SHP77 (cell line): ENCODE measurements at regions not wholly inside any gene's neighbourhood (a gene's known extent, or its start where the extent isn't known, plus 50 kb on each side); places are given as distances from the start of the nearest gene placed in this dataset.

Experiments used
- DNase-seq, 2 experiments: peaks; one replicate each; lab custom pipeline; 2025; lab: John Stamatoyannopoulos, UW

DNA sequence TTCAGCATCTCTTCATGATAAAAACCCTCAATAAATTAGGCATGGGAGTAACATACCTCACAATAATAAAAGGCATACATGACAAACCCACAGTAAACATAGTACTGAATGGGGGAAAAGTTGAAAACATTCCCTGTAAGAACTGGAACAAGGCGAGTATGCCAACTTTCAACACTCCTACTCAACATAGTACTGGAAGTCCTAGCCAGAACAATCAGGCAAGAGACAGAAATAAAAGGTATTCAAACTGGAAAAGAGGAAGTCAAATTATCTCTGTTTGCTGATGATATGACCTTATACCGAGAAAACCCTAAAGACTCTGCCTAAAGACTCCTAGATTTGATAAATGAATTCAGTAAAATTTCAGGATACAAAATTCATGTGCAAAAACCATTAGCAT, 167.6 kb downstream of the TMEM38B start:
- no peak for DNase-seq

DNA sequence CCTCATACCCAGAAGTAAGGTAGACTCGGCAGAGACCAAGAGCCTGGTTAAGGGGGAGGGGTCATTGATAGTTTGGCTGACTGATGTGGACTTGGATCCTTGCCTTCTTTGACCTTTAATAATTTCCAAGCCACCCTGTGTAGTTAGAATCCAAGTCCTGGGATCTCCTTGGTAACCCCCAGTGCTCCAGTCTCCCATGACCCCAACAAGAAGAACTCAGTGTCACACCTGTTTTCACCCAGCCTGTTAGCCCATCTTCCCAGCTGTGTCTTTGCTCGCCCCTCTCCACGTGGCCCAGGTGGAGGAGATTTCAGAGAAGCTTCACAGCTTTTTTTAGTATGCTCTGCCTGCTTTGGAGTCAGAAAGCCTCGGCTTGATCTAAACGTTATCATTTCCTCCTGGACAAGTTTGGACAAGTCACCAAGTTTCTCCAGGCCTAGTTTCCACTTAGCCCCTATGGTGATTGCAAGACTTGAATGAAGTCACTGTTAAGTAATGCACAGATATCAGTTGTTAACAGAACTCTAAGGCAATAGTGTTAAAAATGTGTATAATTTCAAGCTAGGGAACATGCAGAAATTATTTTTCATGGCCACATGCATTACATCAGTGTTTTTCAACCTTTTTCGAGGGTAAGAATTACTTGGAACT, 170.0 kb downstream of the TMEM38B start:
- no peak for DNase-seq

DNA sequence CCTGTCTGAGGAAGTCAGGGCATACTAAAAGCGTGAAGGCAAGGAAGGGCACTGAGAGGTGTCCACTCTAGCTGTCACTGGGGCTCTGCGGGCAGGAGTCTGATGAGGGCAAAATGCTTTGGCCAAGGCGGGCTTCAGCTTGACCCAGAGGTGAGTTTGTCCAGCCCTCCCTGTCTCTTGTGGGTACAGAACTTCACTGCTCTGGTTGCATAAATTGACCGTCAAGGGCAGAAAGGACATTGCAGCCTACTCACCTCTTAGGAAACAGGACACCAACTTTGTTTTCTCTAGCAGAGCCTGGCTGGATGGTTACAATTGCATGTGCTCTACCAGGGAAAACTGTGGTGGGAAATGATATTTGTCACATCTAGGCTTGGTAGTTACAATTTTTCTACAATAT, 170.9 kb downstream of the TMEM38B start:
- no peak for DNase-seq

DNA sequence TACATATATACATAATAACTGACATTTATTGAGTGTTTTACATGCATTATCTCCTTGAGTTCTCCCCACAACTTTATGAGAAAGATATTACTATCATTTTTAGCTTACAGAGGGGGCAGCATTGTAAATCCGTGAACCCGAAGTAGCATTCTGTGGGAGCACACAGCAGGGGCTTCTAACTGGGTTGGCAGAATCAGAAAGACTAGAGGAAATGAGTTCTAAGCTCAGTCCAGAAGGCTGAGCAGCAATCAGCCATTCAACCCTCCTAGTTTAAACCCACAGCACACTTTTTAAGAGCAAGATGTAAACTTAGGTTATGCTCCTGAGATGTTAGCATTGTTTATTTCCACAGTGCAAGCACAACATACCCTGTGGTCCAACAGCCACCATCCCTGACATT, 177.2 kb downstream of the TMEM38B start:
- no peak for DNase-seq

GRCh38 chr9:105873801-105874200, 179.5 kb downstream of the TMEM38B start:
- DNase-seq: no peak

GRCh38 chr9:105877721-105878120, 183.4 kb downstream of the TMEM38B start:
- peak; percentile 77 to 80 for DNase-seq

DNA sequence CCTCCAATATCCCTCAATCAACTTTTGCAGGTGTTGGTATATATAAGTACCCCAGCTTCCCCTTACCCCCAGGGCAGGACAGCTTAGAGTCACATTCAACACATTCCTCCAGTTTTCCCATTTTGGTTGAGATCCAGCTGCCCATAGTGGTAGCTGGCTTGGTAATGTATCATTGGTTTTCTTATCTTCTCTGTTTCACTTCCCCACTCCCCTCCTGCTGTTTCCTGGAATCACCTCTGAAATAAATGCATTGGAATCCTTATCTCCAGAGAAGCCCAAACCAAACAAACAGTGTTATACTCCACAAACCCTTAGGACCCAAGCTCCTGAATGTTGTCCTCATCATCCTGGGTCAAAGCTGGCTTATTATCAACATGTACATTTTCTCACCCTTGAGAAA, 184.8 kb downstream of the TMEM38B start:
- DNase-seq: no peak

DNA sequence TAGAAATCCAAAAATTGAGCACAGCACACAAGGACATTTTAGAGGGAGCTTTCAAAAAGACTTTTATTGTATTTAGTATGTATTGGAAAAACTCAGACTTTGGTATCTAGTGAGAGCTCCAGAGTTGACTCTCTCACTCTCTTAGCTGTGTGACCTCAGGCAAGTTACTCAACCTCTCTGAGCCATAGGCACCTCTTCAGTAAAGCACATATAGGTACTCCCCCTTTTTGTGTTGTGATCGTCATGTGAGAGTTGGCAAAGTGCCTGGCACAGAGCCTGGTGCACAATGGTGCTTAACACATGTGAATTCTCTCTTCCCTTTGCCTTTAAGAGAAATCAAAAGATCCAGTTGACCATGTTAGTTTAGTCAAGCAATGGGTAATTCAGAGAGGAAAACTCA, 186.2 kb downstream of the TMEM38B start:
- DNase-seq: no peak

DNA sequence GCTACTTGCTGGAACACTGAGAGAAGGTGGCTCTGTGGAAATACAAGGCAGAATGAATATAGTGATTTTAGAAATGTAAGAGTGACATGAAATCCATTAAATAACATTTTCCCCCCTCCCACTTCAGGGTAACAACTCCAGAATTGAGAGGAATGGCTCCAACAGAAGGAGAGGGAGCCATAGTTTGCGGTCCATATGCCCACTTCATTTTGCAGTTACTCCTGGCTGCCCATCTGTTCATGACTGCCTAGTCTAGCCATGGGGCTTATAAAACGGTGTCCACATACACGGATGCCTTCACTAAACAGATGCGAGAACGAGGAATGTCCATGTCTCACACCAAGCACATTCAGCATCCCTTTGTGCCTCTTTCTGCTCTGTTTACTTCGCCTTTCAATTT, 186.7 kb downstream of the TMEM38B start:
- DNase-seq: no peak

DNA sequence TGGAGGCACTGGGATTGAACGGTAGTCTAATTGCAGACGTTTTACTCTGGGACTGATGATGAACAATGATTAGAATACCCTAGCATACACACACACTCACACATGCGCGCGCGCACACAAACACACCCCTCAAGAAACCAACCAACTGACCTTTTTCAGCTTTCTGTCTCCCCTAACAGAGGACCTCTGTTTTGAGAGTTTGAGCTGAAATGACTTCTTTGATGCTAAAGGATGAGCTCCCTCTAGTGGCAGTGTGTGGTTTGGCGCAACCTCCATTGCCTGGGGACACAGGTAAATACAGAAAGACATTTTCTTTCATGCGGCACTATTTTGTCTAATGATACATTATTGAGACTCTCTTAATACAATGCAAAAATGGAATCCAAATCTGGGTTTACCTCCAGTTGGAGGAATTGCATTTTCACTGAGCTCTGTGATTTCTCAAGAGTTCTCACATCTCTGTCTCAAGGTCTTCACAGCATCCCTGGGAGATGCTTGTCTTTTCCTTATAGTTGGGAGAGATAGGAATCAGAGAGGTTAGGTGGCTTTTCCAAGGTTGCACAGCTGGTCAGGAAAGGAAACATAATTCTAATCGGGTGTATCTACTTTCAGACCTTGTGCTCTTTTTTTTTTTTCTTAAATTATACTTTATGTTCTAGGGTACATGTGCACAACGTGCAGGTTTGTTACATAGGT, 187.5 kb downstream of the TMEM38B start:
- DNase-seq: peak; percentile 48 to 66

- no peak for DNase-seq
These were observed 189.5 kb downstream of the TMEM38B start for GRCh38 chr9:105883847-105884246.

DNA sequence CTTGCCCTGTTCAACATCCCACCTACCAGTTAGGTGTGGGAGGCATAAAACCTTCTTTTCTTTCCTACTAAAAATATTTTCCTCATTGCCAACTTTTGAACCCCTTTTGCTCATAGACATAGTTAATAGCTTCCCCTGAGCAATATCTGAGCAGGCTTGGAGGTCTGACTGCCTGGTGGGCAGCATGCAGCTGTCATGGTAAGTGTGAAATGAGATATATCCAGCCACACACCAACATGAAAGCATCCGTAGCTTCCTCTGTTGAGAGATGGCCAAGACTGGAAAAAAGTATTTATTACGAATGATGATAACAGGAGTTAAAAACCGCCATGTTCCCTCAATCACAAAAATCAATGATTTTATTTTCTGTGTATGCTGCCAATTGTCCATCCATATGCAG, 190.1 kb downstream of the TMEM38B start:
- no peak for DNase-seq

GRCh38 chr9:105886136-105886535, 191.8 kb downstream of the TMEM38B start:
- no peak for DNase-seq

DNA sequence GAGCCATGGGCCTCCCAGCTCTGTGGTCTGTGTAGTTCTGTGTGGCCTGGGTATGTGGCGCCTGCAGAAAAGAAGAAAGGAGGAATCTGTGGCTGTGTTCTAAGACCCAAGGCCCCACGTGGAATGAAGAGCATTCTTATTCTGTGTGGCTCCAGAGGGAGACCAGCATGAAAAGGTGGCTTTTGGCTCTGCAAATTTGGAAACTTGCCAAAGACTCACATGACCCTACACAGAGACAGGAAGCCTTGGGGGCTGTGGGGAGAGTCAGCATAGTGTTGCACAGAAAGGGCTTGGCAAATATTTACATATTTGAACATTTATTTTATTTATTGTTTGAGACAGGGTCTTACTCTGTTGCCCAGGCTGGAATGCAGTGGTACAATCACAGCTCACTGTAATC, 193.3 kb downstream of the TMEM38B start:
- DNase-seq: peak in 1 of 2 experiments; percentile 4

GRCh38 chr9:105890046-105890822, 195.9 kb downstream of the TMEM38B start:
- DNase-seq: no peak

- no peak for DNase-seq
These were observed 205.8 kb downstream of the TMEM38B start for GRCh38 chr9:105900123-105900522.

GRCh38 chr9:105901514-105902109, 207.3 kb downstream of the TMEM38B start:
- DNase-seq: peak; percentile 54 to 57

DNA sequence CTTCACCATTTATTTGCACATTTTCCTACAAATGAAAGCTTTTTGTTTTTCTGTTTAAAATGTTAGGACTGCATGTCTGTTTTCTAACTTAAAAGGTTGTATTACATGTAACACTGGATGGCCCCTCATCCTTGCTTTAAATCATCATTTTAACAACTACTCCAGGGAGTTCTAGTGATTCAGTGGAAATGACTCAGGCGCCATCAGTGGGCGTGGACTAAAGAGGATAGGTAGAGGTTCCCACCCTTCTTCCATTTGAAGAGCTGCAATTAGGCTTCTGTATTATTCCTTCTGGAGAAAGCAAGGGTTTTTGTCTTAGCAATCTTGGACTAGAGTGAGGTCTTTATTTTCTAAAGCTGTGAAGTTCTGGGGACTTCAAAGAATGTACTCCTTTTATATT, 213.7 kb downstream of the TMEM38B start:
- no peak for DNase-seq

- DNase-seq: no peak
These were observed 217.0 kb downstream of the TMEM38B start for GRCh38 chr9:105911104-105911911.

DNA sequence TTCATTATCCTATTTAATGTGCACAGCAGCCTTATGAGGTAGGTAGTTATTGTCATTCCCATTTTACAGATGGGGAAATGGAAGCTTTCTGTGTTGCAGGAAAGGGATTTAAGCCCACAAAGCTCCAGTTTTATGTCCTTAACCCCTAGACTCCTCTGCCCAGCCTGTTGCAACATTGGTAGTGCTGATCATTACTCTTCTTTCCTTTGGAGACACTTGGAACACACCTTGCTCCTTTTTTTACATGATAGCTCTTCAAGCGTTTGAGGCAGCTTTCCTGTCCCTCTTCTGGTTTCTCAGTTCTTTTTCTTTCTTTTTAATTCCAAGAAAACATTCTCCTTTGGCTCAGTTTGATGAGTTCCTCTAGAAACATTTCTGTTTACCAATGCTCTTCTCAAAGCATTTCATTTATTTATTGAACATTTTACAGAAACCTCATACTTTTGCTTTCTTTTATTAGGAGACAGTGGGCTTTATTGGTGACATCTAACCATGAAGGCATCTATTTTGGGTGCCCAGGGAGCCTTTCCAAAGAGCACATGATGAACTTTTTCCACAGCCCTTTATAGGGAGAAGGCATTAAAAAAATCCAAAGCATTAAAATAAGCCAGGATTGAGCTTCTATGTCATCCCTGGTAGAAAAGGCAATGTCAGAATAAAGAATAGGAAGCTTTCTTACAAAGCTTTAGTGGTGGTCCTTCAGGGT, 218.0 kb downstream of the TMEM38B start:
- DNase-seq: no peak

DNA sequence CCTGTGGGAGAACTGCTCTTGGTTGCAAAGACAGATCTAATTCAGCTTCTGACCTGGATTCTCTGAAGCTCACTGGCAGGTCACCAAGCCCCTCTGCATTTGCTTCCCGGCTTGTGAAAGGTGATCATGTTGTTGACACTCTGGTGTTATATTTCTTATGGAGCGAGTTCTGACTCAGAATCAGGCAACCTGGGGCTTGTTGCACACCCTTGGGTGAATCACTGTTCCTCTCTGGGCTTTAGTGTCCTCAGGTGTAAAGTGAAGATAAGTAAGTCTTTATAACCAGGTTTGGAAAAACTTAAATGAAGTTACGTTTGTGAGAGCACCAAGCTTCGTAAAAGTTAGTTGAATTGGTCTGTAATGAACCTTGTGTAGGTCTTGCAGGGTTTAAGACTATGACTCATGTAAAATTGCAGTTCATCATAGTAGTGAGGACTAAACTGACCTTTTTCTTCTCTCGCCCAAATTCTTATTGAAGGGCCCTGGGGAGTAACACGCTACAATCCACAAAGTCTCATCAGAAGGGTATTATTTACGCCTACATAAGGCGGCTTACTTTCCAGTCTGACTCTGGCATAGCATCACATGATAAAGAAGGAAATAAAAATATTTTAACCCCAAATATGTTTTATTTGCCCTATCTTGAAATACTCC, 218.6 kb downstream of the TMEM38B start:
- no peak for DNase-seq
